Tibial nerve (tissue), 4 donors: ENCODE measurements at regions not wholly inside any gene's neighbourhood (a gene's known extent, or its start where the extent isn't known, plus 50 kb on each side); places are given as distances from the start of the nearest gene placed in this dataset.

Experiments
- DNase-seq, 2 donors: peaks; one replicate each; pipeline ENCODE4 v3.0.0-alpha.2; 2019; ENCODE audit warnings: low spot score in 2 of 2
- H3K27ac ChIP-seq, 4 donors: fragments of 200-600 bp; sonication (generic) in 3 of 4; one replicate each; pipeline ENCODE4 v1.5.1; 2017 to 2019; ENCODE audit warnings: mild to moderate bottlenecking in 1 of 4
- H3K27me3 ChIP-seq, 2 donors: fragments of 200-600 bp; sonication (generic) in 1 of 2; one replicate each; pipeline versions ENCODE4 v1.5.1 to v1.6.0; 2017 to 2019
- H3K36me3 ChIP-seq, 3 donors: fragments of 200-600 bp; sonication (generic); one replicate each; pipeline ENCODE4 v1.5.1; 2018 to 2019
- H3K4me1 ChIP-seq, 4 donors: fragments of 200-600 bp; sonication (generic) in 3 of 4; one replicate each; pipeline ENCODE4 v1.5.1; 2017 to 2019
- H3K4me3 ChIP-seq, 4 donors: fragments of 200-600 bp; sonication (generic) in 3 of 4; one replicate each; pipeline ENCODE4 v1.5.1; 2017 to 2019; ENCODE audit warnings: mild to moderate bottlenecking in 1 of 4, moderate library complexity in 1 of 4
- H3K9me3 ChIP-seq, 4 donors: fragments of 200-600 bp; sonication (generic) in 3 of 4; one replicate each; pipeline ENCODE4 v1.5.1; 2017 to 2019
- EP300 ChIP-seq, 2 donors: sonication (generic); formaldehyde crosslinking; IDR thresholded peaks; one replicate each; pipeline ENCODE4 v1.6.1; 2017; ENCODE audit warnings: antibody characterized with exemption in 2 of 2, mild to moderate bottlenecking in 1 of 2
- POLR2A ChIP-seq, 2 donors: fragments of 450-650 bp; IDR thresholded peaks; one replicate each; pipeline ENCODE4 v1.6.1; 2017; ENCODE audit warnings: antibody characterized with exemption in 2 of 2, mild to moderate bottlenecking in 2 of 2, moderate library complexity in 2 of 2
- whole genome bisulfite sequencing, 2 donors: methylation state at CpG; one replicate each; pipeline ENCODE4 v1.1.5; 2018; 5-methylcytosine and 5-hydroxymethylcytosine counted together
- TF ChIP-seq, protein P1 (sequence below), 5 experiments: fragments of 200-600 bp in 3 of 5; fragments of 450-650 bp in 2 of 5; sonication (generic) in 3 of 5; IDR thresholded peaks; one replicate each; pipeline ENCODE4 v1.5.1; 2016 to 2019; ENCODE audit warnings: antibody characterized with exemption in 5 of 5, mild to moderate bottlenecking in 3 of 5, moderate library complexity in 2 of 5

DNA sequence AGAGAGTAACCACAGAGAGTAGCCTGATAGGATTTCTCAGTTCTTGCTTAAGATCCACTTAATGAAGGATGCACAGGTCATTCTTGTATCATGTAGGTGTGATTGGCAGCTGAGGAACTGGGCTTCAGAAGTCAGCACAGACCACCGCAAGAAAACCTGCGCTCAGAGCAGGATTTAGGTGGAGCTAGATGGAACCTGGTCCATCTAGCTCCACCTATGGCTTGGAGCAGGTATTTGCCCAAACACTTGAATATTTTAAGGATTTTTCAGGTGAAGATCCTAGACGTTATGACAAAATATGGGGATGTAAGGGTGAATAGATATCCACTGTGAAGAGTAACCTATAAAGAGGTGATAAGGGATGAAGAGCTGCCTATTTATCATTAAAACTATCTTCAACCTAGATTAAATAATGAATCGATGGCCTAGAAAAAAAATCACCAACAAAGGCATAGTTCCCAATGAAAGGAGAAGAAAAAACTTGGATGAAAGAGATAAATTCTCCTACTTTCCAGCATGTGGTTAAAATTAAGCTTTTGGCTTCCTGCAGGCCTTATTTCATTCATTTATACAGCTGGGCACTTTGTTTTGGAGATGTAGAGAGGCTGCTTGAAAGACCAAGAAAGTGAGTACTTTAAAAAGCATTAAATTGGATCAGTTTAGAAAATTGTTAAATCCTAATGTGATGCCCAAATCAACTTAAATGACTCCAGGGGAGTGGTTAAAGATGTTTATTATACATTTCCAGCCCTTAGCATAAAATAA, 778.4 kb upstream of the GJE1 start:
- Histone ChIP-seq H3K4me3 (no peak overlapping the region), H3K27ac (peak overlapping the region in 1 of 4 donors; percentile 42), H3K4me1 (peaks cover 0 to 8% (median 0%) of the 10 kb centered on the region in 4 donors), H3K9me3 (peaks cover 0 to 3% (median 0%) of the 10 kb centered on the region in 4 donors), H3K36me3 (no peaks in the 10 kb centered on the region), H3K27me3 (no peaks in the 10 kb centered on the region)
- WGBS, 2 donors = 81 to 84% methylated on average over 4 of the region's 4 CpGs
- no peak for DNase-seq
- no peak for TF ChIP-seq POLR2A (IDR thresholded peaks at IDR 0.05)
- TF ChIP-seq EP300 (IDR thresholded peaks at IDR 0.05) = no peak
- TF ChIP-seq, protein P1, sequence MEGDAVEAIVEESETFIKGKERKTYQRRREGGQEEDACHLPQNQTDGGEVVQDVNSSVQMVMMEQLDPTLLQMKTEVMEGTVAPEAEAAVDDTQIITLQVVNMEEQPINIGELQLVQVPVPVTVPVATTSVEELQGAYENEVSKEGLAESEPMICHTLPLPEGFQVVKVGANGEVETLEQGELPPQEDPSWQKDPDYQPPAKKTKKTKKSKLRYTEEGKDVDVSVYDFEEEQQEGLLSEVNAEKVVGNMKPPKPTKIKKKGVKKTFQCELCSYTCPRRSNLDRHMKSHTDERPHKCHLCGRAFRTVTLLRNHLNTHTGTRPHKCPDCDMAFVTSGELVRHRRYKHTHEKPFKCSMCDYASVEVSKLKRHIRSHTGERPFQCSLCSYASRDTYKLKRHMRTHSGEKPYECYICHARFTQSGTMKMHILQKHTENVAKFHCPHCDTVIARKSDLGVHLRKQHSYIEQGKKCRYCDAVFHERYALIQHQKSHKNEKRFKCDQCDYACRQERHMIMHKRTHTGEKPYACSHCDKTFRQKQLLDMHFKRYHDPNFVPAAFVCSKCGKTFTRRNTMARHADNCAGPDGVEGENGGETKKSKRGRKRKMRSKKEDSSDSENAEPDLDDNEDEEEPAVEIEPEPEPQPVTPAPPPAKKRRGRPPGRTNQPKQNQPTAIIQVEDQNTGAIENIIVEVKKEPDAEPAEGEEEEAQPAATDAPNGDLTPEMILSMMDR (IDR thresholded peaks at IDR 0.05) = no peak

DNA sequence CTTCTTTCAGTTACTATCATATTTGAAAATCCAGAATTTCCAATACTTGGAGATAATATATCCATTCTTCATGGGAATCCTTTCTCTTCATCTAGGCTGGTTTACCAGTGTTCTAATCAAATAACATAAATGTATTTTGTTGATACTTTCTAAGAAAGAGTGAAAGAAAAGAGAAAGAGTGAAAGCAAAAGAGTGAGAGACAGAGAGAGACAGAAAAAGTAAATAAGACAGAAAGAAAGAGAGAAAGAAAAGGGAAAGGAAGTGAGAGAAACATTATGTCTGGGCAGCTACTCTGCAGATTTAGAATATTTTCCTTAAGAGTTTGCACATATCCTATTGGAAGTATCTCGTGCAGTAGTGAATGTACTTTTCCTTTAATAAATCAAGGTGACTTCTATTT, 781.0 kb upstream of the GJE1 start:
- H3K4me1 ChIP-seq = peaks cover 0 to 13% (median 0%) of the 10 kb centered on the region in 4 donors
- TF ChIP-seq, protein P1 (IDR thresholded peaks at IDR 0.05) = no peak
- no peak for TF ChIP-seq EP300 (IDR thresholded peaks at IDR 0.05)
- TF ChIP-seq POLR2A (IDR thresholded peaks at IDR 0.05) = no peak
- WGBS, 2 donors = 80 to 82% methylated on average over 1 of the region's 1 CpG
- H3K4me3 ChIP-seq = no peak overlapping the region
- H3K27ac ChIP-seq = no peak overlapping the region
- no peaks in the 10 kb centered on the region for H3K27me3 ChIP-seq
- H3K36me3 ChIP-seq = no peaks in the 10 kb centered on the region
- DNase-seq = no peak
- H3K9me3 ChIP-seq = no peaks in the 10 kb centered on the region

DNA sequence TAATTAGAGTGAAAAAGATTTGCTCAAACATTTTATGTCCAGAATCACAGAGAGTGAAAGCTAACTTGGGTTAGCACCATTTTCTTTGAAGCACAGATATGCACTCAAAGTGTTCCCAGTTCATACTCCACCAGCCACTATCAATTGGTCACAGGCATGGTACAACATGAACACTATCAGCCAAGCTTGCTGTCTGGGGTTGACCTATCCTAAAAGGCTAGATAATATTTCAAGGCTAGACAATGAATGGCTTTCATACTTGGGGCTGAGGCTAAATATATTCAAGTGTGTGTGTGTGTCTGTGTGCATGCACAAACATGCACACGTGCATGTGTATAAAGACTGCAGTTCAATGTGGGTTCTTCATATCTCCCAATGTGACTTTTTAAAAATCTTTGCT, 783.0 kb upstream of the GJE1 start:
- no peak for DNase-seq
- Histone ChIP-seq H3K27ac (no peak overlapping the region), H3K9me3 (no peaks in the 10 kb centered on the region), H3K36me3 (no peaks in the 10 kb centered on the region), H3K4me3 (no peak overlapping the region), H3K4me1 (peaks cover 0 to 5% (median 0%) of the 10 kb centered on the region in 4 donors), H3K27me3 (no peaks in the 10 kb centered on the region)
- 61% methylated on average over 1 of the region's 1 CpG for WGBS, 2 donors
- TF ChIP-seq, protein P1 (IDR thresholded peaks at IDR 0.05) = no peak
- TF ChIP-seq EP300 (IDR thresholded peaks at IDR 0.05) = no peak
- no peak for TF ChIP-seq POLR2A (IDR thresholded peaks at IDR 0.05)

DNA sequence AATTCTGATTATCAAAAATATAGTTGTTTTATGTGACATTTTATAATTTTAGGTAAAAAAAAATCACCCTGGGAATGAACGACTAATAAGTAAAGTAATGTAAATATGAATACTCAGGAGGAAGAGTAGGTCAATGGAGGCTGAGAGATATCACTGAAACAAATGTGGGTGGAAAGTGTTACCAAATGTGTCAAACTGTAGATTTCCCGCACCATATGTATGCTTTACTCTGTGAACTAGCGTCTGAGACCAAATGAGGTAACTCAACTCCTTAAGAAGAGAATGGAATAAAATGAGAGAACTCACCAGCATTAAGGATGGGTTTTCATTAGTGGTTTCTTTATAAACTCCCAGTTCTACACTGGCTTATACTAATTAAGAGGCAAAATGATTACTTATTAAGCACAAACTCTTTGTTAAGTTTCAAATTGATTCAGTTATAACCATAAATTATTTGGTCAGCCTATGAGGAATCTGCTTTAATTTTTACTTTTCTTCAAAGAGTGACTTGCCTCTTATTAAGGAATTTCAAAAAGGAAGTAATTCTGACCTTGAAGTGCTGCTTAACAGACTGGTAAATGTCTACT, 784.7 kb upstream of the GJE1 start:
- no peak for DNase-seq
- TF ChIP-seq EP300 (IDR thresholded peaks at IDR 0.05) (no peak), POLR2A (IDR thresholded peaks at IDR 0.05) (no peak)
- TF ChIP-seq, protein P1 (IDR thresholded peaks at IDR 0.05) = no peak
- Histone ChIP-seq H3K4me3 (no peak overlapping the region), H3K4me1 (peaks cover 0 to 4% (median 0%) of the 10 kb centered on the region in 4 donors), H3K27me3 (no peaks in the 10 kb centered on the region), H3K27ac (peak overlapping the region in 1 of 4 donors; percentile 47), H3K9me3 (no peaks in the 10 kb centered on the region), H3K36me3 (no peaks in the 10 kb centered on the region)
- WGBS, 2 donors = 87 to 91% methylated on average over 3 of the region's 3 CpGs

DNA sequence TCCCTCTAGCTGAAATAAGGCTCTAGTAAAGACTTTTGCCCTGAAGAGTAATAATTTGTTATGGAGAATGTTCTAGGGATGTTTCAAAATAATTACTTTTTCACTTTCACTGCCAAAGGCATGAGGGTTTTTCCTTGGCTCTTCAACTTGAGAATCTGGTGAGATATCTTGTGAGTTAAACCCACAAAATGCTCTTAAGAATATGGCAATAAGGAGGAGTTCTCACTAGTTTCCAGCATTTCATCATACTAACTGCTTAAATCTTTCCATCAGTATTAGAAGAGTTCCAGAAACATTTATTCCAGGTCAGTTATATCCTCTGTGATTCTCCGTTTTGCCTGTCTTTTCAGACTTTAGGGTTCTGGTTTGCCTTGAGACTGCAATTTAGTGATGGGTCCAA, 785.6 kb upstream of the GJE1 start:
- peak overlapping the region in 2 of 4 donors; percentile 9 to 47 for H3K27ac ChIP-seq
- no peak for TF ChIP-seq EP300 (IDR thresholded peaks at IDR 0.05)
- TF ChIP-seq, protein P1 (IDR thresholded peaks at IDR 0.05) = no peak
- no peak for TF ChIP-seq POLR2A (IDR thresholded peaks at IDR 0.05)
- no peak for DNase-seq
- H3K27me3 ChIP-seq = no peaks in the 10 kb centered on the region
- H3K36me3 ChIP-seq = no peaks in the 10 kb centered on the region
- H3K9me3 ChIP-seq = no peaks in the 10 kb centered on the region
- H3K4me3 ChIP-seq = no peak overlapping the region
- WGBS, 2 donors = 79 to 81% methylated on average over 1 of the region's 1 CpG
- H3K4me1 ChIP-seq = peaks cover 0 to 4% (median 0%) of the 10 kb centered on the region in 4 donors
